Activated CD4-positive, alpha-beta T cell treated with anti-CD3 and anti-CD28 coated beads, Interleukin-2, Interleukin-6, amounts not matched to agents 100 ng/mL and 50 ng/mL, durations not matched to agents 16 hours and 8 hours (primary cell): ENCODE measurements at regions not wholly inside any gene's neighbourhood (a gene's known extent, or its start where the extent isn't known, plus 50 kb on each side); places are given as distances from the start of the nearest gene placed in this dataset.
A peak's percentile ranks its signal among the peaks of the same experiment; 100 is the strongest.

ENCODE experiments used
- DNase-seq: peaks from one replicate; pipeline ENCODE4 v3.0.0-alpha.2; 2020

- no peak for DNase-seq
These were observed 106.2 kb upstream of the BACH2 start for GRCh38 chr6:90402831-90403192.

- DNase-seq, result peak; percentile 74
These were observed 105.5 kb upstream of the BACH2 start for GRCh38 chr6:90401933-90402830.

- DNase-seq, result no peak
These were observed 103.3 kb upstream of the BACH2 start for GRCh38 chr6:90399970-90400369.

- peak; percentile 95 for DNase-seq
These were observed 101.5 kb upstream of the BACH2 start for GRCh38 chr6:90397929-90398674.

- DNase-seq, result no peak
These were observed 100.4 kb upstream of the BACH2 start for GRCh38 chr6:90397047-90397446.

GRCh38 chr6:90393232-90393884 is 96.7 kb upstream of the BACH2 start:
- DNase-seq, result peak; percentile 79

- DNase-seq, result no peak
These were observed 93.7 kb upstream of the BACH2 start for GRCh38 chr6:90390379-90390778.

- DNase-seq, result no peak
These were observed 91.8 kb upstream of the BACH2 start for GRCh38 chr6:90388395-90388794.

GRCh38 chr6:90387826-90388225 is 91.2 kb upstream of the BACH2 start:
- no peak for DNase-seq

- no peak for DNase-seq
These were observed 90.7 kb upstream of the BACH2 start for GRCh38 chr6:90387383-90387775.

GRCh38 chr6:90386399-90387382 is 90.0 kb upstream of the BACH2 start:
- no peak for DNase-seq

GRCh38 chr6:90385759-90386313 is 89.2 kb upstream of the BACH2 start:
- no peak for DNase-seq

- DNase-seq, result no peak
These were observed 88.1 kb upstream of the BACH2 start for GRCh38 chr6:90384720-90385119.

- peak; percentile 32 for DNase-seq
These were observed 86.7 kb upstream of the BACH2 start for GRCh38 chr6:90383196-90383822.

- no peak for DNase-seq
These were observed 86.1 kb upstream of the BACH2 start for GRCh38 chr6:90382760-90383159.

- DNase-seq, result no peak
These were observed 79.2 kb upstream of the BACH2 start for GRCh38 chr6:90375681-90376439.

GRCh38 chr6:90374201-90374600 is 77.6 kb upstream of the BACH2 start:
- DNase-seq, result no peak

- no peak for DNase-seq
These were observed 76.2 kb upstream of the BACH2 start for GRCh38 chr6:90372885-90373284.

GRCh38 chr6:90372450-90372849 is 75.8 kb upstream of the BACH2 start:
- no peak for DNase-seq

GRCh38 chr6:90370493-90370959 is 73.9 kb upstream of the BACH2 start:
- peak; percentile 45 for DNase-seq

GRCh38 chr6:90369651-90370050 is 73.0 kb upstream of the BACH2 start:
- no peak for DNase-seq
